Stimulated activated CD4-positive, alpha-beta T cell treated with anti-CD3 and anti-CD28 coated beads, Interleukin-15, amount 100 ng/mL, for 1 hour (primary cell): ENCODE measurements at regions not wholly inside any gene's neighbourhood (a gene's known extent, or its start where the extent isn't known, plus 50 kb on each side); places are given as distances from the start of the nearest gene placed in this dataset.
"Not testable (repeated sequence)": the region's sequence is repeated elsewhere in the genome, so short reads cannot be mapped to it uniquely, and the experiment has no call there.

Experiments used
- DNase-seq, 2 donors: peaks; one replicate each; pipeline ENCODE4 v3.0.0-alpha.2; 2020; ENCODE audit warnings: low read depth in 1 of 2, low spot score in 1 of 2

DNA sequence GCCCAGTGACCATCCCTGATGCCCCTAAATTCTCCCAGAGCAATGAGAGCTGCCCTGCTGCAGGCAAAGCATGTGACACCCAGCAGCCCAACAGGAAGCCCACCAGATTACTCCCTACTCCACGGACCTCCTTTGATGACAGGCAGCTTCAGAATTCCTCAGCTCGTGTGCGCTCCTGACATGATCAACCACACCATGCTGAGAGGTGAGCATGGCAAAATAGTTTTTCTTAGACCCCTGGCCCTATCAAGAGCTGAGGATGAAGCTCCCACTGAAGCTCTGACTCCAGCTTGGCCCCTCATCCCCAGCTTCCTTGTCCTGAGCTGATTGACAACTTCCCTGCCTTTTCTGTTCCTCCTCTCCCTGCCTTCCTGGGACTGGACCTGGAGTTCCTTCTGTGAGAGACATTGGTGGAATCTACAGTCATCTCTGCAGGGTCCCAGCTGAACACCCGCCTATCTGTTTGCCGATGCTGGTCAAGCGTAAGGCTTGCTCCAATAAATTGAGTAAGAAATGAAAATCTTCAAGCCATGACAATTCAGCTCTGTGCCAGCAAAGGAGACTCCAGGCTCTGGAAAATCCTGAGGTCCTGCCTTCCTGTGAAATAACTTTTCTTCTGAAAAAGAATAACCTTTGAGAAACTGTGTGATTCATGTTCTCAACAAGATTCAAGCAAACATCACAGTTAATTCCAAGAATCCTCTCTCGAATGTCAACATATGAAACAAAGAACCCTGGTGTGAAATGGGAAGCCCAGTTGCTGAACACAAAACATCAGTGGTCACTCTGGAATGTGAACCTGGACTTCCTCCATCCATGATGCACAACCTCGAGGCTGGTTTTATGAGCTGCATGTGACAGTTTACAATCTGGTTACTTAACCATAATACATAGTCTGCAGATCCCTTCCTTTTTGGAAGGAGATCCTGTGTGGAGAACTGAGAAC lies 201.1 kb downstream of the SPP2 start:
- DNase-seq, result no peak

DNA sequence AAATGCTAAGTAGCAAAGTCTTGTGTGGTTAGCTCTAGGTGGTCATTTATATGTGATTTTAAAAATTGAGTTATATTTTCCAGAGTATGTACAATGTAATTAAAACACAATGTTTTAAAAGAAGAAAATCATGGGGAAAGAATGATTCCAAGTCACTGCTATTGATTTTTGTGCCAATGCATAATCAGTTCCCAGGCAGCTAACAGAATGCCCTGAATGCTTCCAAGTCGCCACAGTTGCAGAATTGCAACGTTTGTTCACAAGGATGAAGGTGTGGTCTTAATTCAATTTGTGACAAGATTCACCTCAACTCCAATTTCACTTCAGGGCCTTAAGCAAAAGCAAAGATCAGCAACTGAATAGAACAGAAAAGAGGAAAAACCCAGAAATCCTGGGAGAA lies 200.4 kb downstream of the SPP2 start:
- DNase-seq, result no peak

DNA sequence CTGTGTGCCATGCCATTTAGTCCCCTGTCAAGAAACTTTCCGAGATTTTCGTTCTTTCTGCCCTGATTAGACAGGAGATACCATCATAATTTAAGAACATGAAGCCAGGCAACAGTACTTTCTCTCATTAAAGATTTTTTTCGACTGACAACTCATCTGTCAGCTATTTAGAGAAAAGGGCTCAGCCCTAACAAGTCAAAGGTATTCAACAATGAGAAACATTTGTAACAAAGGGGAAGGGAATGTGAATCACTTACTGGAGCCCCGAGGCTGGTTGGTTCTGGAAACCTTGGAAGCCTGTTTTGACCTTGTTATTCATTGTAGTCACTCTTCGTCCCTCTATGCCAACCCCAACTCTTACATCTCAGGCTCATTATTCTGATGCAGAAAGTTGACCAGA lies 199.4 kb downstream of the SPP2 start:
- no peak for DNase-seq

DNA sequence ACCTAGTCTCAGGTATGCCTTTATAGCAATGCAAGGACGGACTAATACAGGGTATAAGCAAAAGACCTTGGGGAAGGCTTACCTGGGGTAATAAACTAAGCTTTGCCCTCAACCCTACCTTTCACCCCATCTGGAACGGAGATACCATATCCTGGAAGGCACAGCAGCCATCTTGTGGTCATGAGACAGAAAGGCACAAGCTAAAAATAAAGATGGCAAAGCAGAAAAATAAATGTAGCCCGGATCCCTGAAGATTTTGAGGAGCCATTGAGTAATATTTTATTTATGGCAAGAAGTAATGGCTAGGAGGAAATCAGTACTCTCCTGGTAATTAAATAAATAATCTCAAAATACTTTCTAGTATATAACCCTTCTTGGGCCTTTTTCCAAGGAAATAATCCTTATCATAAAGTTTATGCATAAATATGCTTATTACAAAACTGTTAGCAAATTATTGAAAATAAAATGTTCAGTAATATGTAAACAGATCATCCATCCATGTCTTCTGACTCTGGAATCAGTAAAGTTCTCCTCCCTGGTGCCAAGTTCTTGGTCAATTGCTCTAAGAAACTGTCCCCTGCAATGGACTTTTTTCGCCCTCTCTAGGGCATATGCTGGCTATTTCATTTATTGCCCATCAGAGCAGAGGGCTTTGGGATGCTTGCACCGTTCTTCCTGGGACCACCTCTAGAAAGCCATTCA lies 198.7 kb downstream of the SPP2 start:
- DNase-seq, result no peak

DNA sequence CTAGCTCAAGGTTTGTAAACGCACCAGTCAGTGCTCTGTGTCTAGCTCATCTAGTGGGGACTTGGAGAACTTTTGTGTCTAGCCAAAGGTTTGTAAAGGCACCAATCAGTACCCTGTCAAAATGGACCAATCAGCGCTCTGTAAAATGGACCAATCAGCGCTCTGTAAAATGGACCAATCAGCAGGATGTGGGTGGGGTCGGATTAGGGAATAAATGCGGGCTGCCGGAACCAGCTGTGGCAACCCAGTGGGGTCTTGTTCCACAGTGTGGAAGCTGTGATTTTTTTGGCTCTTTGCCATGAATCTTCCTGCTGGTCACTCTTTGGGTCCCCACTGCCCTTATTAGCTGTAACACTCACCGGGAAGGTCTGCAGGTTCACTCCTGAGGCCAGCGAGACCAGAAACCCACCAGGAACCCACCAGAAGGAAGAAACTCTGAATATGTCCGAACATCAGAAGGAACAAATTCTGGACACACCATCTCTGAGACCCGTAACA lies 197.8 kb downstream of the SPP2 start:
- DNase-seq, result not testable (repeated sequence)

DNA sequence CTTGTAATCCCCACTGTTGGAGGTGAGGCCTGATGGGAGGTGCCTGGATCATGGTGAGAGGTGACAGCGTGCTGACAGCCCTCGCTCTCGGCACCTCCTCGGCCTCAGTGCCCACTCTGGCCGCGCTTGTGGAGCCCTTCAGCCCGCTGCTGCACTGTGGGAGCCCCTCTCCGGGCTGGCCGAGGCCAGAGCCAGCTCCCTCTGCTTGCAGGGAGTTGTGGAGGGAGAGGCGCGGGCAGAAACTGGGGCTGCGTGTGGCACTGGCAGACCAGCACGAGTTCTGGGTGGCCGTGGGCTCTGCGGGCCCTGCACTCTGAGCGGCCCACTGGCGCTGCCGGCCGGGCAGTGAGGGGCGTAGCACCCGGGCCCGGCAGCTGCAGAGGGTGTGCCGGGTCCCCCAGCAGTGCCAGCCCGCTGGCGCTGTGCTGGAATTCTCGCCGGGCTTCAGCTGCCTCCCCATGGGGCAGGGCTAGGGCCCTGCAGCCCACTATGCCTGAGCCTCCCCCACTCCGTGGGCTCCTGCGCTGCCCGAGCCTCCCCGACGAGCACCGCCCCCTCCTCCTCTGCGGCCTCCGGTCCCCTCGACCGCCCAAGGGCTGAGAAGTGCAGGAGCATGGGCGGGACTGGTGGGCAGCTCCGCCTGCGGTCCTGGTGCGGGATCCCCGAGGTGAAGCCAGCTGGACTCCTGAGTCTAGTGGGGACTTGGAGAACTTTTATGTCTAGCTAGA lies 197.1 kb downstream of the SPP2 start:
- no peak for DNase-seq

DNA sequence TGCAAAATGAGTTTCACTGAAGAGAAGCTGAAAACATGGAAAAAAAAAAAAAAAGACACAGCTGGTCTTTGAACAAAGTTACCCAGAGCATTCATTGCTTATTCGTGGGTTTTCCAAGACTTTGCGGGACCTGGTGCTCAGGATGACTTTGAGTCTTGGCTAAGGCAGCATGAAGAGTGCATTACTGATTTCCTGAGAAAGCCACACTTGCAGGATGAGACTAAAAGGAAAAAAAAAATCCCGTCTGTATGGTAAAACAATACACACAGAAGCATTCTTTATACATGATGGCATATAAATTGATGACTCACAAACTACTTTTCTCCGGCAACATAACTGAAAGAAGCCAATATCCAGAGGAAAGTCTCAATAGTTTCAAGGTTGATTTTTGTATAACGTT lies 195.4 kb downstream of the SPP2 start:
- DNase-seq, result no peak

DNA sequence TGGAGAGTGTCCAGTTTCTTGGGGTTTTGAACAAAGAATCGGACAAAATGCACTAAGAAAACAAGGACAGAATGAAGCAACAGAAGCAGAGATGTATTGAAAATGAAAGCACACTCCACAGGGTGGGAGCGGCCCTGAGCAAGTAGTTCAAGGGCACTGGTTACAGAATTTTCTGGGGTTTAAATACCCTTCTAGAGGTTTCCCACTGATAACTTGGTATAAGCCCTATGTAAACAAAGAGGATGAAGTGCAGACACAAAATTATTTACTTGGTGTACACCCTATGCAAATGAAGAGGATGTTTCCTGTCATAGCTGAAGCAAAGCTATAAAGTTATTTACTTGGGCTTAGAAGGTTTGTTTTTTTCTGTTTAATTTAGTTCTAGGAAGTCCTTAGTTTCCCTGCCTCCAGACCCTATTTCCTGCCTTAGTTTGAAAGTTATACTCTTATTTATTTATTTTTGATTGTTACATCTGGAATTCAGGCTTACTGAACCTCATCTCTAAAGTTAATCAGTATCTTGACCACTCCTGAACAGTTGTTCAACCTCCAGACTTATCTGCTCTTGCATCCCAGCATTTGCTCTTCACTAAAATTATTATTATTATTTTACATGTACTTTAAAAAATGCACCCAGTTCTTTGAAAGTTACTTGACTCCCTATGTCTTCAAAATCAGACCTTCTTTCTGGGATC lies 193.5 kb downstream of the SPP2 start:
- no peak for DNase-seq

DNA sequence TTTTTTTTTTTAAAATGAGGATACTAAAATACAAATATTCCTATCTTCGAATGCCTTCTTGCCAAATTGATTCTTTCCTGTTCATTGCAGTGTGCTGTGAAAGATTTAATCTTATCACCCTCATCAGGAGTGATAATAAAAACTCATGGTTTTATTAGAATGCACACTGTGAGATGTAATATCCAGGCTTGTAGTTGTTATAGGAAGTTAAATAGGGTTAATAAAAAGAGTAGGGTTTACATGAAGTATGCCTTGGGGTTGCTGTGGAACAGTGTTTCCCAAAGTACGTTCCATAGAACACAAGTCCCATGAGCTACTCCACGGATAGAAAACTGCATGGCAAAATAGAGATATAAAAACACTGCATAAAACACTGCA lies 191.9 kb downstream of the SPP2 start:
- no peak for DNase-seq

DNA sequence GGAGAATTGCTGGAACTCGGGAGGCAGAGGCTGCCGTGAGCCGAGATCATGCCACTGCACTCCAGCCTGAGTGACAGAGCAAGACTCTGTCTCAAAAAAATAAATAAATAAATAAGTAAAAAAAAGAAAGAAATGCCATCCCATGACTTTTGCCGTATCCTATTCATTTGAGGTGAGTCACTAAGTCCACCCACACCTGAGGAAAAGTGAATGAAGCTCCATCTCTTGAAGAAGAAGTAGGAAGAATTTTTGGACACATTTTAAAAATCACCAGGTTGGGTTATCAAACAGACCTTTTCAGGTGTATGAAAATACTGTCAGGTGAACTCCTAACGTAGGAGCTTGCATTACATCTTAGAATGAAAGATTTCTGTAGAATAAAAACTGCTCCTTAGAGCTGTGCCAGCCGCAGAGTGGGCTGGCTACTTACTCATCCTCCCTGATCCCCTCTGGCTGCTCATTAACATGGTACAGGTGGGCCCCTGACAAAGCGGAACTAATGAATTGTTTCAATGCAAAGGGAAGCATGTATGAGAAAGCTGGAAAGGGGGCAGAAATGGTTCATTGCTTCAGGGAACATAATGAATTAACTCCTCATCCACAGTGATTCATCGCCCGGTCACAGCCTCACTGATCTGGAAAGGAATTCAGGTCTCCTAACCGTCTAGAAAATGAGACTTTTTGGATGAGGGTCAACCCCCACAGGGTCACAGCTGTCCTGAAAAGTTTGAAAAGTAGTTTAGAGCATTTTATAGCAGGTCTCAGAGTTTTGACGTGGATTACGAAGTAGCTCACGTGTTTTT lies 191.4 kb downstream of the SPP2 start:
- DNase-seq, result no peak

DNA sequence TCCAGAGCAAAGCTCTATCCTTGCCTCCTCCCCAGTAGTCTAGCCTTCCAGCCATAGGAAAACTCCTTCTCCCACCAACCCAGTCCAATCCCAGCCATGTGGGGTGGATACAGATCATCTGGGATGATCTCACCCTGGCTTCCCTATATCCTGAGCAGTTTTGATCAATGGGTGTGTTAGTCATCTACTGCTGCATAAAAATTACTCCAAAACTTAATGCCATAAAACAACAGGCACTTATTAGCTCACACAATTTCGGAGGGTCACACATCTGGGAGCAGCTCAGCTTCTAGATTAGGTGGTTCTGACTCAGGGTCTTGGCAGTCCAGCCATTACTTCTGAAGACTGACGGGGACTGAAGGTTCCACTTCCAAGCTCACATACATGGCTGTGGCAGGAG lies 190.4 kb downstream of the SPP2 start:
- no peak for DNase-seq

DNA sequence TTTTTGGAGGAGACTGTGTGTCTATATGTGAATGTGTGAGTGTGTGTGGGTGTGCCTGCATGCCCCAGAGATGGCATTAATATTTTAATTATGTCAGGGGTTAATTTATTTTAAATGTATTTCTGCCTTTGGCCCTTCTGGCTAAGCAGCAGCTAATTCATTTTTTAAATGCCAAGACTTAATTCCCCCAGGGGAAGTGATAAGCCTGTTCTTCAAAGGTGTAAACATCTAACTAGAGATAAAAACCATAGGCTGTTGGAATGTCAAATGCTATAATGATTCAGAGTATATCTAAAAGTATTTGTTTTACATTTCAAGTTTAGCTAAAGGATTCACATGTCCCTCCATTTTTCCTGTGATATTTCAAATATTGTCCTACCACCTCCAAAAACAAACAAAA lies 184.7 kb downstream of the SPP2 start:
- no peak for DNase-seq

DNA sequence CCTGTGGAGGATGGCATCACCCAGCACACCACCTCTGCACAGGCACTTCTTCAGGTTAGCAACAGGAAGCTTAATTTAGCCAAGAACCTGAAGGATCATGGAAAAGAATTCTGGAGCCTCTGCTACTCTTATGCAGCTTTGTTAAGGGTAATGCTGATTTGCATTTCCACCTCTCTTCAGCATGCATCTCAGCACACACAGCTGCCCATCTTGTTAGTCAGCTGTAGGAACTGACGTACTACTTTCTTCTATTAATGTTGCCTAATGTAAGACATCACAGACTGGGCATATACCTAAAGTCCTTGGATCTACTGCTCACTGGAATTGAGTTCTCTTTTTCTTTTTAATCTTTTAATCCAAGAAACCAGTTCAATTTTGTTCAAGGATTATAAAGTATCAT lies 181.0 kb downstream of the SPP2 start:
- DNase-seq, result no peak

DNA sequence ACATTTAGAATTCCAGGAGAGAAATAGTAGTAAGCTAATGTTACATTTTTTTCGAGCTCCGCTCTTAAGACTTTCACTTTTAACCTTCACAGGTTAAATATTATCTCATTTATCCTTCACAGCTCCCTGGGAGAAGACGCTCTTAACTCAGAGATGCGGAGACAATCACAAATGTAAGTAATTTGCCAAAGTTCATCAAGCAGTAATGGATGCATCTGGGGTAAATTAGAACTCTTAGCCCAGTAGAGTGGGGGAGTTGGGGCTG lies 168.5 kb downstream of the SPP2 start:
- no peak for DNase-seq

DNA sequence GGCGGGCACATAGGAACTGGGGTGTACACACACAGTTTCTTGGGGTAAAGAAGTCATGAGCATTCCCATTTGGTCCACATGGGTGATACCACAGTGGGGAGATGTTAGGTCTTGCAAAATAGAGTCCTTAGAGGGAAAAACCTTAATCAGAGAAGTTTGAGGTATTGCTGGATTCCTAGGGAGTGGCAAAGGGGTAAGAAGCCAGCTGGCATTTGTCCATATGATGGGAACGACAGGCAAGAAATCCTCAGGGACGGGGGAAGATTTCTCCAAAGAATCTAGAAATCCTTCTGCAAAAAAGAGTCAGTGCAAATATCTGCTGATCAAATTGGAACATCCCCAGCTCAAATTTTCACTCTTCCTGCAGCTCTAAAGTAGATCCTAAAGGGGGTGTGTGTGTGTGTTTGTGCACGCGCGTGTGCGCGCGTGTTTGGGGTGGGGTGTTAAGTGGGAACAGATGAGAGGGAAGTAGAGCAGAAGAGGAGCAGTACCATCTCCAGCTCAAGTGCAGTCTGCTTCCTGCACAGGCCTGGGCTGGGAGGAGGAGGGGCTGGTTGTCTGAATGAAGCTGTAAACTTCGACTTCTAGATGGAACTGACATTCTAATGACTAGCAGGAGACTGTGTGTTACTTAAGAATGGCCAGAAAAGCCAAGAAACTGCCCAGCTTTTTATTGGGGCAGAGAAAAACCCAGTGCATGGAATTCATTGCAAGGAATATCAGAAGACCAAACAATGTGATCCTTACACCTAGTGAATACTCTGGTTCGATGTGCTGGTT lies 168.0 kb downstream of the SPP2 start:
- no peak for DNase-seq

DNA sequence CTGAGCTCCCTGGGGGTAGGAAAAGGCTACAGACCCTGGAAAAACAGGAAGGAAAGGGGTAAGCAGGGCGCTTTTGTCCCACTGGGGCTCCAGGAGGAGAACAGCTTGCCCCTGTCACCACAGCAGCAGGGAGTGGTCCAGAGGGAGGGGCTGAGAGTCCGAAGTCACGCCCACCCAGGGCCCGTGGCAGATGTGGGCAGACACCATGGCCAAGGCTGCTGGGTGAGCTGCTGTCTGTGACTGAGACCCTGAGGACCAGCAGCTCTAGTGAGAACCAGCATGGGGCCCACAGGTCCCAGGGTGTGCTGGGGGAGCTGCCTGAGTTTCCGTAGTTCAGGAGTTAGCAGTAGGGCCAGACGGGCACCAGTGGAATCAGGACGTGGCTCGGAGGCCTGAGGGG lies 162.0 kb downstream of the SPP2 start:
- DNase-seq, result no peak

DNA sequence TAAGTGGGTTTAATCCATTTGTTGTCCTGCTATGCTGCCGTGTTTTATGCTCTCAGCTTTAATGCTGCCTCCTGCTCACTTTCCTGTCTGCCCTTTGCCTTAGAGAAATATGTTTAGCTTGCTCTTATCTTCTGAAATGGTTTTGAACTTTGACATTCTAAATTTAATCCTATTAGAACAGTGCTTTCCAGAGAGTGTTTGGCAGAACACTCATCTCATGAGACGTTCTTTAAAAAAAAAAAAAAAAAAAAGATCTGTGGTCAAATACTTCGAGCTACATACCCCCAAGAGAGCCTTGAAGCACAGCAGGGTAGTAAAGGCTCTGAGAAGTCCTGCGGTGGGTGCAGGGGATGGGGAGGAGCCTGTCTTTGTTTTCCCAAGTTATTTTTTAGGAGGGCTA lies 161.3 kb downstream of the SPP2 start:
- DNase-seq, result no peak

DNA sequence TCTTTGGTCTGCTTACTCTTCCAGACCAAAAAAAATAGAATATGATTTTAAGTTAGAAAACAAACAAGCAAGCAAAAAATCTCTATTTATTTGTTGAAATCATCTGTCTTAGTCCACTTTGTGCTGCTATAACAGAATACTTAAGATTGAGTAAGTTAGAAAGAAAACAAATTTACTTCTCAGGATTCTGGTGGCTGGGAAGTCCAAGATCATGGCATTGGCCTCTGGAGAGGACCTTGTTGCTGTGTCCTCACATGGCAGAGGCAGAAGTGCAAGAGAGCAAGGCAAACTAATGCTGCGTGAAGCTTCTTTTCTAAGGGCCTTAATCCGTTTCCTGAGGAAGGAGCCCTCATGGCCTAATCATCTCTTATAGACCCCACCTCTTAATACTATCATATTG lies 156.2 kb downstream of the SPP2 start:
- no peak for DNase-seq

DNA sequence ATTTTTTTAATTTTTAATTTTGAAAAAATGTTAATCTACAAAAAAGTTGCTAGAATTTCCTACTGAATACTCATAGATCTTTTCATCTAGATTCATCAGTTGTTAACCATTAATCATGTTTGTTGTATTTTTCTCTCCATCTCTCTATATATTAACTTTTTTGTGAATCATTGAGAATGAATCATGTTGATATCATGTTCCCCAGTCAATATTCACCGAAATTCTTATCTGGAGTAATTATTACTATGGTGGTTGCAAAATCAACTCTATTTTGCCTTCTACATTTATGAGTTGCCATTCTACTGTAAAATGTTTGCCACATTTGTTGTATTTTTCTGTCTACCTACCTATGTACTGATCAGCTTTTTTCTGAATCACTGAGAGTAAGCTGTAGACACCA lies 154.0 kb downstream of the SPP2 start:
- DNase-seq, result no peak
